ENCODE measurements at regions not wholly inside any gene's neighbourhood (a gene's known extent, or its start where the extent isn't known, plus 50 kb on each side); places are given as distances from the start of the nearest gene placed in this dataset.

GRCh38 chr3:4119119-4119518, 184.1 kb upstream of the SETMAR start:
- POLR2A ChIA-PET: no interaction called here
- intact Hi-C loops (cut with DNase I, micrococcal nuclease): no loop called here
- H3K9me3 Mint-ChIP-seq (ENCODE audit: low read depth): no peaks in the 10 kb centered on the region
- no peak for DNase-seq
- H3K27ac Mint-ChIP-seq: no peak overlapping the region
- CTCF ChIA-PET: interaction anchor here (0.9 to 1.0 kb wide), 2 partner anchors 512 to 609 kb away, joined by 3 read pairs; no protein-coding TSS in a partner anchor
- no peaks in the 10 kb centered on the region for H3K4me1 Mint-ChIP-seq
- no peaks in the 10 kb centered on the region for H3K27me3 Mint-ChIP-seq
- H3K4me3 Mint-ChIP-seq: no peak overlapping the region
- ATAC-seq: no peak
- H3K36me3 Mint-ChIP-seq (ENCODE audit: low read depth): no peaks in the 10 kb centered on the region

GRCh38 chr3:4125576-4125975, 177.6 kb upstream of the SETMAR start:
- H3K36me3 Mint-ChIP-seq (ENCODE audit: low read depth): no peaks in the 10 kb centered on the region
- ATAC-seq: no peak
- H3K4me1 Mint-ChIP-seq: no peaks in the 10 kb centered on the region
- H3K9me3 Mint-ChIP-seq (ENCODE audit: low read depth): no peaks in the 10 kb centered on the region
- no peak for DNase-seq
- CTCF ChIA-PET: no interaction called here
- intact Hi-C loops (cut with DNase I, micrococcal nuclease): no loop called here
- no peak overlapping the region for H3K27ac Mint-ChIP-seq
- no peaks in the 10 kb centered on the region for H3K27me3 Mint-ChIP-seq
- no peak overlapping the region for H3K4me3 Mint-ChIP-seq
- POLR2A ChIA-PET: no interaction called here

DNA sequence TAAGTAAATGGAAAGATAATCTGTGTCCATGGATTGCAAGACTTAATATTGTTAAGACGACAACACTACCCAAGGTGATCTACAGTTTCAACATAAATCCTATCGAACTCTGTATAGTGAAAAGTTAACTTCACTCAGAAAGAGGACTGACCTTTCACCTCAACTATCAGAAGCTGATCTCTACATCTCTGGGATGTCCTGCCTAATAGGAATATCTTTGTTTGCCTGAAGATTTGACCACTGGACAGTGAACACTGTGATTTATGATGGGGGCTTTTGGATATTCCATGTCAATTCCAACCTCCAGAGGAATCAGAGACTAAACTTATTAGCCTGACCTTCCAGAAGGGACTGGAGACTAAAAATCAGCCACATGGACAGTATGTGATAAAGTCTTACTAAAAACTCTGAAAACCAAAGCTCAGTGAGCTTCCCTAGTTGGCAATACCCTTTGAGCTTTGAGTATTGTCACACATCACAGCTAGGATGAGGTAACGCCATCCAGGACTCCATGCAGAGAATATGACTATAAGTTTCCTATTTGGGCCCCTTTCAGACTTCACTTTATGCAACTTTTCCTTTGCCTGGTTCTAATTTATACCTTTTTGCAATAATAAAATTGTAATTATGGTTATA, 164.9 kb upstream of the SETMAR start:
- H3K36me3 Mint-ChIP-seq (ENCODE audit: low read depth): no peaks in the 10 kb centered on the region
- POLR2A ChIA-PET: no interaction called here
- no peak overlapping the region for H3K27ac Mint-ChIP-seq
- intact Hi-C loops (cut with DNase I, micrococcal nuclease): no loop called here
- ATAC-seq (no peak), DNase-seq (no peak)
- CTCF ChIA-PET: interaction anchor here (1.4 kb wide), 1 partner anchor 57 kb away, joined by 3 read pairs; no protein-coding TSS in a partner anchor
- H3K27me3 Mint-ChIP-seq: no peaks in the 10 kb centered on the region
- H3K4me3 Mint-ChIP-seq: no peak overlapping the region
- H3K9me3 Mint-ChIP-seq (ENCODE audit: low read depth): no peaks in the 10 kb centered on the region
- H3K4me1 Mint-ChIP-seq: no peaks in the 10 kb centered on the region

DNA sequence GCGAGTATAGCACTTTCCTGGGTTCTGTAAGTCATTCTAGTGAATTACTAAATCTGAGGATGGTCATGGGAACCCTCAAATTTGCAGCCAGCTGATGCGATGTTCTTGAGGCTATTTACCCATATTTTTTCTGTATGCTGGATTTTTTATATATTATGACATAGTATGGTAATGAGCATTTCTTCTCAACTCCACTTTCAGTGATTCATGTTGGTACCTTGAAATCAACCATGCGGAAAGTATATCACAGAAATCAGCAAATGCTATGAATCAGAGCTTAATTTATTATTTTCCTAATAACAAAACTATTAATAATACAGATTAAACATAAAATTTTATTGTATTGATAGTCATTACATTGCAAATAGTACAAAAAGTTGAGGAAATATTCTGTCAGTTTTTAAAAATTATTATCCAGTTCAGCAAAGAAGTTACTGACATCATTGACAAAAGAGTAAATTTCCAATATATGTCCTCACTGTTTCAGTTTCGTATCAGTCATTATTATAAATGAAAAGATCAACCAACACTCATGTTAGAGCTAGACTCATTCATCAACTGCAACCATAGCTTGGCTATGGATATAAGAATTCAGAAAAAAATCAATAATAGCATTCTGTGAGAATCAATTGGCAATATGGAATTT, 164.3 kb upstream of the SETMAR start:
- Mint-ChIP-seq H3K4me3 (no peak overlapping the region), H3K4me1 (no peaks in the 10 kb centered on the region), H3K27me3 (no peaks in the 10 kb centered on the region), H3K9me3 (ENCODE audit: low read depth) (no peaks in the 10 kb centered on the region), H3K27ac (no peak overlapping the region), H3K36me3 (ENCODE audit: low read depth) (no peaks in the 10 kb centered on the region)
- ATAC-seq: no peak
- intact Hi-C loops (cut with DNase I, micrococcal nuclease): no loop called here
- POLR2A ChIA-PET: no interaction called here
- CTCF ChIA-PET: interaction anchor here (1.4 kb wide), 1 partner anchor 58 kb away, joined by 3 read pairs; no protein-coding TSS in a partner anchor
- DNase-seq: no peak

DNA sequence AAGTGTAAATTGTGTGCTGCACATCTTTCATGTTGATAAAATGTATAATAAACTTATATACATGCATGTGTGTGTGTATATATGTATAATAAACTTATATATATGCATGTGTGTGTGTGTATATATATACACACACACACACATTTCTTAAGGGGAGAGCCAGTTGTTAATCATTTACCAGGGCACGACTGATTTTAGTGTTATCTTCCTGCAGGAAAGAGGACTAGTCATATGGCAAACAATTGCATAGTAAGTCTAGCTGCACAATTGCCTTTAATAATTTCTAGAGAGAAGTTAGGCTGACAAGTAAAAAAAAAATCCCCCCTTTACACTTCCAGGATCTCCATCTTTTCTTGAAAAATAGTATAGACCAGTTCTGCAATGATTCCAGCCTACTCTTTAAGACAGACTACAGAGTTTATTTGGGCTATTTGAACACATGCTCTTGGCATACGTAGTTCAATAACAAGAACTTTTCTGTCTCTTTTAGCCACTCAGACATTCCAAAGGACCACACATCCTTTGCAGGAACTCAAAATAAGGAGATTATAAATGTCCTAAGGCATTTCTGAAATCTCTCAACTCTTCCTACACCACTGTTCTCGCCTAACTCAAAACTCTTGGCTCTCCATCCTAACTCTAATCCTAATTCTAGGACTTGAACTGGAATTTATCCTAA, 163.6 kb upstream of the SETMAR start:
- CTCF ChIA-PET: interaction anchor here (1.4 kb wide), 1 partner anchor 59 kb away, joined by 3 read pairs; no protein-coding TSS in a partner anchor
- Mint-ChIP-seq H3K4me3 (no peak overlapping the region), H3K27ac (no peak overlapping the region), H3K4me1 (no peaks in the 10 kb centered on the region), H3K9me3 (ENCODE audit: low read depth) (no peaks in the 10 kb centered on the region), H3K36me3 (ENCODE audit: low read depth) (no peaks in the 10 kb centered on the region), H3K27me3 (no peaks in the 10 kb centered on the region)
- intact Hi-C loops (cut with DNase I, micrococcal nuclease): no loop called here
- DNase-seq: no peak
- ATAC-seq: no peak
- POLR2A ChIA-PET: no interaction called here

GRCh38 chr3:4140921-4141320, 162.2 kb upstream of the SETMAR start:
- CTCF ChIA-PET: no interaction called here
- ATAC-seq: no peak
- H3K4me3 Mint-ChIP-seq: no peak overlapping the region

DNA sequence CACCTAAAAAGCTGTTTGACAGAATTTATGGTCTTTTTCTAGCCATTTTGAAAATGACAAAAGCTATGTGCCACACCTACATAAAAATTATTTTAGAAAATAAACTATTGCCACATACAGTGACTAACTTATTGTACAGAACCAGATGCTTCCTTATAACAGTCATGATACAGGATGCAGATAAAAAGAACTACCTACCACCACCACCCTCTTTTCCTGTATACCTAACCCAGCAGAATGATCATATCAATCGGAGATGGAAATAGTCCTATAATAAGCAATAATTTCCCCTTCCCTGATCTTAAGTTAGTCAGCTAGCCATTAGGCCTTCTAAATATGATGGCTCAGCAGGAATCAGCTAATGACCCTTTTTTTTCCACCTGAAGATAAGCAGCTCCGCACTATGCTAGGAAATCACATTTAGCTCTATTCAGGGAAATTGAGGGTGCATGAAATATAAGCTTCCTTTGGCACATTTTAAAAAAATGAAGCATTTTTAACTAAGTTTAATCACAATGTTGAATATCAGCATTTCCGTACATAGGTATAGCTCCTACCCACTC, 155.5 kb upstream of the SETMAR start:
- intact Hi-C loops (cut with DNase I, micrococcal nuclease): no loop called here
- H3K36me3 Mint-ChIP-seq (ENCODE audit: low read depth): no peaks in the 10 kb centered on the region
- POLR2A ChIA-PET: no interaction called here

More at GRCh38 chr3:4140921-4141320, 162.2 kb upstream of the SETMAR start:
- Mint-ChIP-seq H3K36me3 (ENCODE audit: low read depth) (no peaks in the 10 kb centered on the region), H3K27ac (no peak overlapping the region), H3K9me3 (ENCODE audit: low read depth) (no peaks in the 10 kb centered on the region), H3K27me3 (no peaks in the 10 kb centered on the region), H3K4me1 (no peaks in the 10 kb centered on the region)
- DNase-seq: no peak
- POLR2A ChIA-PET: no interaction called here
- intact Hi-C loops (cut with DNase I, micrococcal nuclease): no loop called here

DNA sequence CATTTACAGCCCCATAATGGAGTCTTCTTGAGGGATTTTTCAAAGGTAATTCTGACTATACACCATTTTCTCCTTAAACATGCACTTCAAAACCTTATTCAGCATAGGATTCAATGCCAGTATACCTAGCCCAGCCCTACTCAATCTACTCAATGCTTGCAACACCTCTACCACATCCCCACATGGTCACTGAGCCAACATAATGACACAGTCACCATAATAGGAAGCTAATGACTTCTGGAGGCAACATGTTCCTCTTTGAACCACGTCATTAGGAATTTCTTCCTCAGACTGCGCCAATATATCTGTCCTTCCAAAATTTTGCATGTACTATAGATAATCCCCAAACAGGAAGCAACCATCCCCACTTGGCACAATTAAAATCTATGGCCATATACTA, 153.9 kb upstream of the SETMAR start:
- Mint-ChIP-seq H3K36me3 (ENCODE audit: low read depth) (no peaks in the 10 kb centered on the region), H3K27ac (no peak overlapping the region), H3K27me3 (no peaks in the 10 kb centered on the region), H3K4me3 (no peak overlapping the region), H3K9me3 (ENCODE audit: low read depth) (no peaks in the 10 kb centered on the region), H3K4me1 (no peaks in the 10 kb centered on the region)
- DNase-seq (no peak), ATAC-seq (no peak)
- POLR2A ChIA-PET: no interaction called here
- intact Hi-C loops (cut with DNase I, micrococcal nuclease): no loop called here
- CTCF ChIA-PET: no interaction called here

More for the DNA sequence above, 155.5 kb upstream of the SETMAR start:
- H3K4me3 Mint-ChIP-seq: no peak overlapping the region
- H3K4me1 Mint-ChIP-seq: no peaks in the 10 kb centered on the region
- ATAC-seq (no peak), DNase-seq (no peak)
- no peaks in the 10 kb centered on the region for H3K9me3 Mint-ChIP-seq (ENCODE audit: low read depth)
- no peaks in the 10 kb centered on the region for H3K27me3 Mint-ChIP-seq
- H3K27ac Mint-ChIP-seq: no peak overlapping the region
- CTCF ChIA-PET: interaction anchor here (0.7 kb wide), 1 partner anchor 60 kb away, joined by 3 read pairs; no protein-coding TSS in a partner anchor

GRCh38 chr3:4150816-4151215, 152.4 kb upstream of the SETMAR start:
- DNase-seq (no peak), ATAC-seq (no peak)
- ChIA-PET CTCF (no interaction called here), POLR2A (no interaction called here)
- no peaks in the 10 kb centered on the region for H3K9me3 Mint-ChIP-seq (ENCODE audit: low read depth)
- H3K36me3 Mint-ChIP-seq (ENCODE audit: low read depth): no peaks in the 10 kb centered on the region
- no peak overlapping the region for H3K4me3 Mint-ChIP-seq
- no peaks in the 10 kb centered on the region for H3K4me1 Mint-ChIP-seq
- intact Hi-C loops (cut with DNase I, micrococcal nuclease): no loop called here
- no peak overlapping the region for H3K27ac Mint-ChIP-seq
- H3K27me3 Mint-ChIP-seq: no peaks in the 10 kb centered on the region

- intact Hi-C loops (cut with DNase I, micrococcal nuclease): no loop called here
Measured at GRCh38 chr3:4151859-4152258, 151.3 kb upstream of the SETMAR start.

GRCh38 chr3:4153771-4154170, 149.4 kb upstream of the SETMAR start:
- Mint-ChIP-seq H3K9me3 (ENCODE audit: low read depth) (no peaks in the 10 kb centered on the region), H3K27me3 (no peaks in the 10 kb centered on the region), H3K4me1 (no peaks in the 10 kb centered on the region), H3K36me3 (ENCODE audit: low read depth) (no peaks in the 10 kb centered on the region), H3K4me3 (no peak overlapping the region), H3K27ac (no peak overlapping the region)
- ATAC-seq: no peak
- ChIA-PET CTCF (no interaction called here), POLR2A (no interaction called here)
- intact Hi-C loops (cut with DNase I, micrococcal nuclease): no loop called here
- DNase-seq: no peak

More at GRCh38 chr3:4151859-4152258, 151.3 kb upstream of the SETMAR start:
- Mint-ChIP-seq H3K27me3 (no peaks in the 10 kb centered on the region), H3K9me3 (ENCODE audit: low read depth) (no peaks in the 10 kb centered on the region), H3K27ac (no peak overlapping the region), H3K4me1 (no peaks in the 10 kb centered on the region), H3K36me3 (ENCODE audit: low read depth) (no peaks in the 10 kb centered on the region), H3K4me3 (no peak overlapping the region)
- ATAC-seq: no peak
- POLR2A ChIA-PET: no interaction called here
- no peak for DNase-seq
- CTCF ChIA-PET: no interaction called here

DNA sequence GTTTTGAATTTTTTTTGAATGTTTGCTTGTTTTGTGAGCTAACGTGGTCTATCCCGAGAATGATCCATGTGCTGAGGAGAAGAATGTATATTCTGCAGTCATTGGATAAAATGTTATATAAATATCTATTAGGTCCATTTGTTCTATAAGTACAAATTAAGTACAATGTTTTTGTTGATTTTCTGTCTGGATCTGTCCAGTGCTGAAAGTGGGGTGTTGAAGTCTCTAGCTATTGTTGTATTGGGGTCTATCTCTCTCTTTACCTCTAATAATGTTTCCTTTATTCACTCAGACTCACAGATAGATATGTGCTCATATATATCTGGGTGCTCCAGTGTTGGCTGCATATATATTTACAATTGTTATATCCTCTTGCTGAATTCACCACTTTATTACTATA, 144.8 kb upstream of the SETMAR start:
- H3K27me3 Mint-ChIP-seq: no peaks in the 10 kb centered on the region
- no peaks in the 10 kb centered on the region for H3K9me3 Mint-ChIP-seq (ENCODE audit: low read depth)
- no peaks in the 10 kb centered on the region for H3K36me3 Mint-ChIP-seq (ENCODE audit: low read depth)
- no peak for DNase-seq
- H3K4me3 Mint-ChIP-seq: no peak overlapping the region
- POLR2A ChIA-PET: no interaction called here
- H3K27ac Mint-ChIP-seq: no peak overlapping the region
- no peaks in the 10 kb centered on the region for H3K4me1 Mint-ChIP-seq
- no peak for ATAC-seq
- CTCF ChIA-PET: interaction anchor here (0.6 kb wide), 1 partner anchor 58 kb away, joined by 3 read pairs; no protein-coding TSS in a partner anchor
- intact Hi-C loops (cut with DNase I, micrococcal nuclease): no loop called here
